ENCODE measurements at regions not wholly inside any gene's neighbourhood (a gene's known extent, or its start where the extent isn't known, plus 50 kb on each side); places are given as distances from the start of the nearest gene placed in this dataset.
"Not testable (repeated sequence)": the region's sequence is repeated elsewhere in the genome, so short reads cannot be mapped to it uniquely, and the experiment has no call there.

DNA sequence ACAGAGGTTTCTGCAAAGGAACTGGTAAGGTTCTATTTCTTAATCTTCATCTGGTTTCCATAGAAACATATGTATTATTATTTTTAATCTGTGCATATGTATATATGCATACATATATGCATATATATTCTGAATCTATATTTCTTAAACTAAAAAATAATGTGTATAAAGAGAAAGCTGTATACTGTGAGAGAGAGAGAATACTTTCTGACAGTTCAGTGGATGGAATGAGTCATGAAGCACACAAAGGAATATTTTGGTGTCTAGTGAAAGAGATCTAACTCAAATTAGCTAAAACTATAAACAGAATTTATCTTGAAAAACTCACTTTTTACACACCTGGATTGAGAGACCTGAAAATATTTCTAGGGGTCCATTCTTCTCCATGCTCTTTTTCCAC is 1929.3 kb upstream of the LRRTM1 start:
- no peak for DNase-seq (ENCODE audit: low spot score)

- no peak for DNase-seq (ENCODE audit: low spot score)
Measured at GRCh38 chr2:82230406-82230805, 1925.9 kb upstream of the LRRTM1 start.

DNA sequence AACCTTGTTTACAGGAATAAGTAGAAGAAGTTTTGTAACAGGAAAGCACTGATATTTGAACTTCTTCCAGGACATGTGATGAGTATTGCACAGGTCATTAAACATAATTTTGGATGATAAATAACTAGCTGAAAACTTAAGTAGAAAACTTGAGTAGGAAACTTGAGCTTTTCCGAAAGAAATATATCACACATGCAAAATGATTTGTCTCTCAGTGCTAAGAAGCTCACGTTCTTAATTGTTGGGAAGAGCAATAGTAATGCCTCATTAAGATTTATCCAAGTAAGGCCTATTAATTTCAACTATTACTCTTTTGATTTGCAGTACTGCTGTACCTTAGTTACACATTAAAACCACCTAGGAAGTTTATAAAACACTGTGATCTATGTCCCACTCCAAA is 1921.9 kb upstream of the LRRTM1 start:
- DNase-seq (ENCODE audit: low spot score) = no peak

DNA sequence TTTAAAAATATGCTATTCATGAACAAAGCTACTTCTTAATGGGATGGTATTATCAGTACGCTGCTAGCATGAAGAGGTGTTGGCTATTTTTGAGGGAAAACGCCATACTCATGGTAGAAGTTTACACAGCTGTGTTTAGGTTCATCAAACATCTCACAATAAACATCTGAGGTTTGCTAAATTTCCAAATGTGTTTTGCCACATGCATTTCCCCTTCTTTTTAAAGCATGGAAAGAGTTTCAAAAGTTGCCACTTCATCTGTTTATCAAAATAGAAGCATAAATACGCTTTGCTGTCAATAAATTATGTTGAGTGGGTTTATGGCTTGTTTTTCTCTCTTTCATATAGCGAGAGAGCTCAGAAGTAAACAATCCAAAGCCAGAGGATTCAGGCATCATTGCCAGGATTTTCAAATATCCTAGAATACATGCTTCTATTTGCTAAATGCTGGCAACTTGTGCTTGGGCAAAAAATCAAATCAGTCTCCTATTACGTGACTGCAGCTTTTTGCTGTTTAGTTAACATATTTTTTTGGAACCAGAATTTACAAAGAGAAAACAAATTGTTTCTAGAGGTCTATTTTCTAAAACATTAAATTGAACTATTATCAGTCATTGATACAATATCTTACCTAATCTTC is 1919.9 kb upstream of the LRRTM1 start:
- DNase-seq (ENCODE audit: low spot score) = no peak

GRCh38 chr2:82215212-82215611 is 1910.7 kb upstream of the LRRTM1 start:
- no peak for DNase-seq (ENCODE audit: low spot score)

DNA sequence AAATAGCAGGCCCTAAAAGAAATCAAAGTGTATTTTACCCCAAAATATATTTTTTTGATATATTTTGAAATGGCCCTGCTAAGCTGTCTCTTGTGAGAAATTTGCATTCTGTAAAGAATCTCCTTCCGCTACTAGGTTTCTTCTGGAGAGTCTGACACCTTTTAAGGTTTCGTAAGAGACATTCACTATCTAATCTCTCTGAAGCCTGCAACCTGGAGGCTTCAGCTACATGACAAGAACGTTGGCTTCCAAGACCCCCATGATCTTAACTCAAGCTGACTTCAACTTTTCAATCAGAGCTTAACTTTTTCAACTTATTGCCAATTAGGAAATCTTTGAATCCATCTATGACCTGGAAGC is 1894.9 kb upstream of the LRRTM1 start:
- DNase-seq (ENCODE audit: low spot score) = no peak

DNA sequence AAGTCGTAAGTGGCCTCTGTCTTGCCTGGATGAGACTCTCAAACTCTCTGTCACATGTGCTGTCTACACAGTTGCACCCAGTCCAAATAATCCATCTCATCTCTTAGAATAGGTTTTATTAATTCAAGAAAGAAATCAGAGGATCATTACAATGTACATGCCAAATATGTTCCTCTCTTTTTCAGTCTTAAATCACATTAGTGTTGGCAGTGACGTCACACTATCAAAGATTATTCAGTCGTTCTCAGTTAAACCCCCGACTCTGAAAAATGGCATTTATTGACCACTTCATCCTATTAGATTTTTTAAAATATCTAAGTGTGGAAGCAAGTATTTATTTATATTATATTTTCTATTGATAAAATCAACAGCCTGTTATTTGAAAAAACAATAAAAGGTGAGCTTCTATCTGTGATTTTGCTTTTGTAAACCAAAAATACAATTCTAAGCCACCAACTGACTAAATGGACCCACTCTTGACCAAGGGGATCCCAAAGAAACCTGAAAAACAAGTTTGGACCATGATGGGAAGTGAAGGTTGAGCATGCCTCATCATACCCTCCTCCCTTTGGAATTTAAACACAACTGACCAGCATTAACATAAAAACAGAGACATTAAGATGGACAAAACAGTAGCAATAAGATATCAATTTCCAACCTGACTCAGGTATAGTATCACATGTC is 1894.4 kb upstream of the LRRTM1 start:
- DNase-seq (ENCODE audit: low spot score) = no peak

- no peak for DNase-seq (ENCODE audit: low spot score)
Measured at GRCh38 chr2:82182270-82182669, 1877.7 kb upstream of the LRRTM1 start.

DNA sequence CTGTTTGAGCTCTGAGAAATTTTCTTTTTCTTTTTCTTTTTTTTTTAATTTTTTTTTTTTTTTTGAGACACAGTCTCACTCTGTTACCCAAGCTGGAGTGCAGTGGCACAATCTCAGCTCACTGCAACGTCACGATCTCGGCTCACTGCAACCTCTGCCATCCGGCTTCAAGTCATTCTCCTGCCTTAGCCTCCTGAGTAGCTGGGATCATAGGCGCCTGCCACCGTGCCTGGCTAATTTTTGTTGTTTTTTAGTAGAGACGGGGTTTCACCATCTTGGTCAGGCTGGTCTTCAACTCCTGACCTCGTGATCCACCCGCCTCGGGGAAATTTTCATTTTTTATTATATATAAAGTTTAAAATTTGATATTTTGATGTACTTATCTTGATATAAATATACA is 1870.7 kb upstream of the LRRTM1 start:
- DNase-seq (ENCODE audit: low spot score) = not testable (repeated sequence)

- no peak for DNase-seq (ENCODE audit: low spot score)
Measured at GRCh38 chr2:82172483-82172882, 1867.9 kb upstream of the LRRTM1 start.

GRCh38 chr2:82169379-82169778 is 1864.8 kb upstream of the LRRTM1 start:
- no peak for DNase-seq (ENCODE audit: low spot score)

GRCh38 chr2:82165377-82165776 is 1860.8 kb upstream of the LRRTM1 start:
- no peak for DNase-seq (ENCODE audit: low spot score)

DNA sequence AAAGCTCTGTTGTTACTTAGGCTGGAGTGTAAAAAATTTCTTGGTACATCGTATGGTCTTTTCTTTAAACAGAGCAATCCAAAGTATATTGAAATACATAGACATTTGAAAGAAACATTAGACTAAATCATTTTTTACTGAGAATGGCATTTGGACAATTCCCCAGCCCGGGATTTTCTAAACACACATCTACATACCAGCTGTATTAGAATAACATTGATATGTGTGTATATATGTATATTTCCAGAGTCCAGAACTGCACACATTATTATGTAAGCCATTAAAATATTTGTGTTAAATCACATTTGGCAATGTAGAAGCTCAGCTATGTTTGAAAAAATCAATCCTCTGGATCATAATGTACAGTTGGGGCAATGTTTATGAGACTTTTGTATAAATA is 1853.6 kb upstream of the LRRTM1 start:
- DNase-seq (ENCODE audit: low spot score) = no peak

DNA sequence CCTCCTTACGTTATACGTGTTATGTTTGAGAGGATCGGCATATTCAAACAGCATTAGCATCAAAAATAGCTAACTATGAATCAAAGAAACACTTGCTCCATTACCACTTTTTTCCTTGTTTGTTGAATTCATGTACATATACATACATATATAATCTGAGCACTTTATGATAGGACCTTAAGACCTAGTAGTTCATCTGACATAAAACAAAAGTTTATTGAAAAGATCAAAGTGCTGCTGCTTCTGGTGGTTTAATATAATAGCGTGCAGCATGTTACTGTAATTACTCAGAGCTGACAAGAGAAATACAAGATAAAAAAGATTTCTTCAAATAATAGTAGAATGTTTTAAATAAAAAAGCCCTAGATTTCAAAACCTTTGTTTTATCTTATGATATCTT is 1850.9 kb upstream of the LRRTM1 start:
- no peak for DNase-seq (ENCODE audit: low spot score)

GRCh38 chr2:82143343-82143742 is 1838.8 kb upstream of the LRRTM1 start:
- DNase-seq (ENCODE audit: low spot score) = no peak

DNA sequence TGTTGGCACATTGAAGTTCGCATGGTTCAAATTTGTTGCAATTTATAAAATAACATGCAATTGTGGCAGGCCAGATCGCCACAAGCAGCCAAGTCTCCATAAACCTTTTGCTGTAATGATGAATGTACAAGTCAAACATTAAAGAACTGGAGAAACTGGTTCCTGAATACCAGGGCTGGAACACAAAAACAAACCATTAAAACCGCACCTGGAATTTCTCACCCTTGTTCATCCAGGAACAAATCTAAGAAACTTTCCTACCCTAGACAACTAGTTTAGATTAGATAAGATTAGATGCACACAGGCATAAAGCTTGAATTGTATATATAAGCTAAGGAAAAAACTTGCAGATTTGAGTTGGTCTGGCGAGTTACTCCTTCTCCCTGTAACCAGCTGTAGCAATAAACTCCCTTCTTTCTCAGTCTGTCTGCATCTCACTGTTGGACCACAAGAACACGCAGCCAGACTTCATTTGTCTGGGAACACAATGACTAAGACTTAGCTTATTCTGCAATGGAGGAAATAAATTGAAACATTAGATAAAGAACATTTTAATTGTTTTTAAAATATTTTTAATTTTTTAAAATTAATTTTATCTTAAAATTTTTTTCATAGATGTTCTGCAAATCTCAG is 1835.5 kb upstream of the LRRTM1 start:
- DNase-seq (ENCODE audit: low spot score) = no peak

DNA sequence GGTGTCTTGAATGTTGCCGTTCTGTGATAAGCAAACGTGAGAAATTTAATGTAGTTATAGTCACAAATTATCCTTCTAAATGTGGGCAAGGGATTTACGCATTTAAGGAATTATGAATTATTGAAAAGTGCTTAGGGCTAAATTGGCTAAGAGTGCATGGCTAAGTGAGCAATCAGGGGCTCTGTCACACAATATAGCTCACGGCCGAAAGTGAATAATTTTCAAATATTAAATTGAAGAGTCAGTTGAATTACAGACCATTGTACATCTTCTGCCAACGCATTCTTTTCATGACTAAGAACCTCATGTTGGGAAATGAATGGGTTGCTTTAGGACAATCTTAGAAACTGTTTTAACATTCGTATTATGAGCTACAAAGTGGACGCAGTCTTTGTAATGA is 1832.9 kb upstream of the LRRTM1 start:
- DNase-seq (ENCODE audit: low spot score) = no peak

- no peak for DNase-seq (ENCODE audit: low spot score)
Measured at GRCh38 chr2:82128051-82128450, 1823.5 kb upstream of the LRRTM1 start.

- DNase-seq (ENCODE audit: low spot score) = no peak
Measured at GRCh38 chr2:82124629-82125028, 1820.1 kb upstream of the LRRTM1 start.

- no peak for DNase-seq (ENCODE audit: low spot score)
Measured at GRCh38 chr2:82120654-82121053, 1816.1 kb upstream of the LRRTM1 start.

- no peak for DNase-seq (ENCODE audit: low spot score)
Measured at GRCh38 chr2:82120115-82120514, 1815.6 kb upstream of the LRRTM1 start.

DNA sequence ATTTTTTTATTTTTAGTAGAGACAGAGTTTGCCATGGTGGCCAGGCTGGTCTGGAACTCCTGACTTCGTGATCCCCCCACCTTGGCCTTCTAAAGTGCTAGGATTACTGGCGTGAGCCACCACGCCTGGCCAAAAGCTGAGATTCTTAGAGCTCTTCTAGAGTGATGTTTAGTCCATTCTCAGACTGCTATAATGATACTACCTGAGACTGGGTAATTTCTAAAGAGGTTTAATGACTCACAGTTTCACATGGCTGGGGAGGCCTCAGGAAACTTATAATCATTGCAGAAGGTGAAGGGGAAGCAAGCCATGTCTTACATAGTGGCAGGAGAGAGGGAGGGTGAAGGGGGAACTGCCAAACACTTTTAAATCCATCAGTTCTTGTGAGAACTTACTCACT is 1804.9 kb upstream of the LRRTM1 start:
- no peak for DNase-seq (ENCODE audit: low spot score)

- DNase-seq (ENCODE audit: low spot score) = no peak
Measured at GRCh38 chr2:82098617-82099016, 1794.1 kb upstream of the LRRTM1 start.

- DNase-seq (ENCODE audit: low spot score) = no peak
Measured at GRCh38 chr2:82089518-82089917, 1785.0 kb upstream of the LRRTM1 start.
